WTC11 (cell line): ENCODE measurements at regions not wholly inside any gene's neighbourhood (a gene's known extent, or its start where the extent isn't known, plus 50 kb on each side); places are given as distances from the start of the nearest gene placed in this dataset.

Experiments used
- ATAC-seq: fragments of 200-7000 bp; cut with Tn5 transposase; 2 replicates; pipeline ENCODE4 v1.10.0; 2021; ENCODE audit warnings: mild to moderate bottlenecking, moderate library complexity
- CTCF ChIA-PET: fragments of 300-600 bp; sonication (Branson Sonifier 250); formaldehyde crosslinking; loops from one replicate; lab custom pipeline; 2021; ENCODE audit warnings: antibody characterized with exemption; lab: Charles Lee
- POLR2A ChIA-PET: fragments of 350-600 bp; sonication (Branson Sonifier 250); formaldehyde crosslinking; loops from one replicate; lab custom pipeline; 2021; ENCODE audit warnings: antibody characterized with exemption; lab: Charles Lee
- DNase-seq: peaks from one replicate; pipeline ENCODE4 v3.0.0; 2021; ENCODE audit warnings: low spot score
- H3K27ac Mint-ChIP-seq: 2 replicates; pipeline ENCODE4 v1.8.0; 2021; ENCODE audit warnings: mixed read lengths
- H3K27me3 Mint-ChIP-seq: 2 replicates; pipeline ENCODE4 v1.8.0; 2021; ENCODE audit warnings: low read depth, mild to moderate bottlenecking, moderate library complexity, mixed read lengths
- H3K36me3 Mint-ChIP-seq: 2 replicates; pipeline ENCODE4 v1.8.0; 2021; ENCODE audit warnings: mixed read lengths
- H3K4me1 Mint-ChIP-seq: 2 replicates; pipeline ENCODE4 v1.8.0; 2022; ENCODE audit warnings: mixed read lengths
- H3K4me3 Mint-ChIP-seq: 2 replicates; pipeline ENCODE4 v1.8.0; 2021; ENCODE audit warnings: mild to moderate bottlenecking, moderate library complexity, mixed read lengths
- H3K9me3 Mint-ChIP-seq: 2 replicates; pipeline ENCODE4 v1.8.0; 2021; ENCODE audit warnings: mixed read lengths
- ERG ChIP-seq: fragments of 250-450 bp; sonication (Bioruptor Pico); IDR thresholded peaks from 2 replicates; pipeline ENCODE4 v1.8.0; 2021; ENCODE audit warnings: mild to moderate bottlenecking
- FOXK1 ChIP-seq: sonication (generic); formaldehyde crosslinking; IDR thresholded peaks from 2 replicates; pipeline ENCODE4 v1.8.0; 2022; ENCODE audit warnings: mild to moderate bottlenecking, moderate library complexity, missing genetic modification reagents
- FOXP1 ChIP-seq: sonication (generic); formaldehyde crosslinking; IDR thresholded peaks from 2 replicates; pipeline ENCODE4 v1.8.0; 2022; ENCODE audit warnings: missing genetic modification reagents, mild to moderate bottlenecking, moderate library complexity, borderline replicate concordance
- GRHL2 ChIP-seq: fragments of 250-450 bp; sonication (Bioruptor Pico); IDR thresholded peaks from 2 replicates; pipeline ENCODE4 v1.8.0; 2022; ENCODE audit warnings: mild to moderate bottlenecking, moderate library complexity; ENCODE audit not compliant: insufficient replicate concordance, severe bottlenecking
- GTF2I ChIP-seq: fragments of 250-450 bp; sonication (Bioruptor Pico); conservative IDR thresholded peaks from 2 replicates; pipeline ENCODE4 v1.4.0; 2021; ENCODE audit warnings: mild to moderate bottlenecking
- IRF2 ChIP-seq: sonication (generic); formaldehyde crosslinking; IDR thresholded peaks from 2 replicates; pipeline ENCODE4 v1.8.0; 2022; ENCODE audit warnings: low read depth, missing genetic modification reagents, borderline replicate concordance
- KAT7 ChIP-seq: sonication (generic); formaldehyde crosslinking; IDR thresholded peaks from 2 replicates; pipeline ENCODE4 v1.8.1; 2023; ENCODE audit warnings: missing genetic modification reagents, mild to moderate bottlenecking, borderline replicate concordance
- MAX ChIP-seq: sonication (generic); formaldehyde crosslinking; IDR thresholded peaks from 2 replicates; pipeline ENCODE4 v1.8.0; 2022; ENCODE audit warnings: mild to moderate bottlenecking, missing genetic modification reagents
- MLX ChIP-seq: sonication (generic); formaldehyde crosslinking; IDR thresholded peaks from 2 replicates; pipeline ENCODE4 v1.8.1; 2023; ENCODE audit warnings: mild to moderate bottlenecking, missing genetic modification reagents, moderate library complexity
- MYBL2 ChIP-seq: sonication (generic); formaldehyde crosslinking; IDR thresholded peaks from 2 replicates; pipeline ENCODE4 v1.8.1; 2023; ENCODE audit warnings: mild to moderate bottlenecking, moderate library complexity, missing genetic modification reagents
- NFATC4 ChIP-seq: fragments of 250-450 bp; sonication (Bioruptor Pico); IDR thresholded peaks from 2 replicates; pipeline ENCODE4 v1.9.0; 2021; ENCODE audit warnings: mild to moderate bottlenecking
- OVOL2 ChIP-seq: fragments of 250-450 bp; sonication (Bioruptor Pico); IDR thresholded peaks from 2 replicates; pipeline ENCODE4 v1.9.0; 2021; ENCODE audit warnings: mild to moderate bottlenecking, borderline replicate concordance
- PREB ChIP-seq: sonication (generic); formaldehyde crosslinking; IDR thresholded peaks from 2 replicates; pipeline ENCODE4 v1.8.1; 2022; ENCODE audit warnings: mild to moderate bottlenecking, missing genetic modification reagents, moderate library complexity, borderline replicate concordance
- RELA ChIP-seq: sonication (generic); formaldehyde crosslinking; IDR thresholded peaks from 2 replicates; pipeline ENCODE4 v1.8.1; 2022; ENCODE audit warnings: missing genetic modification reagents, mild to moderate bottlenecking, borderline replicate concordance
- SMAD4 ChIP-seq: sonication (generic); formaldehyde crosslinking; IDR thresholded peaks from 2 replicates; pipeline ENCODE4 v1.8.0; 2022; ENCODE audit warnings: mild to moderate bottlenecking, missing genetic modification reagents
- TP53 ChIP-seq: sonication (generic); formaldehyde crosslinking; IDR thresholded peaks from 2 replicates; pipeline ENCODE4 v1.8.1; 2023; ENCODE audit warnings: mild to moderate bottlenecking, missing genetic modification reagents
- USF2 ChIP-seq: sonication (generic); formaldehyde crosslinking; IDR thresholded peaks from 2 replicates; pipeline ENCODE4 v1.8.1; 2023; ENCODE audit warnings: mild to moderate bottlenecking, missing genetic modification reagents, moderate library complexity
- ZBTB21 ChIP-seq: sonication (generic); formaldehyde crosslinking; IDR thresholded peaks from 2 replicates; pipeline ENCODE4 v1.8.1; 2023; ENCODE audit warnings: mild to moderate bottlenecking, missing genetic modification reagents, borderline replicate concordance
- ZMAT4 ChIP-seq: fragments of 250-450 bp; sonication (Bioruptor Pico); IDR thresholded peaks from 2 replicates; pipeline ENCODE4 v1.9.0; 2021; ENCODE audit warnings: mild to moderate bottlenecking
- ZNF232 ChIP-seq: sonication (generic); formaldehyde crosslinking; IDR thresholded peaks from 2 replicates; pipeline ENCODE4 v1.8.0; 2022; ENCODE audit warnings: mild to moderate bottlenecking, missing genetic modification reagents
- ZNF416 ChIP-seq: fragments of 250-450 bp; sonication (Bioruptor Pico); IDR thresholded peaks from 2 replicates; pipeline ENCODE4 v1.9.0; 2021; ENCODE audit warnings: mild to moderate bottlenecking, inconsistent platforms
- ZNF532 ChIP-seq: fragments of 250-450 bp; sonication (Bioruptor Pico); IDR thresholded peaks from 2 replicates; pipeline ENCODE4 v1.9.0; 2021; ENCODE audit warnings: mild to moderate bottlenecking, borderline replicate concordance

- H3K4me3 Mint-ChIP-seq = no peak overlapping the region
- H3K4me1 Mint-ChIP-seq = peaks cover 13% of the 10 kb centered on the region
- peak overlapping the region; percentile 5; the same call in 1 of the 2 replicates for H3K27ac Mint-ChIP-seq
- no peak for ATAC-seq
- ChIA-PET POLR2A (no interaction called here), CTCF (no interaction called here)
- no peaks in the 10 kb centered on the region for H3K9me3 Mint-ChIP-seq
- no peak for DNase-seq
- H3K36me3 Mint-ChIP-seq = no peaks in the 10 kb centered on the region
- TF ChIP-seq ZNF416 (CRISPR knock-in tag) = no peak
- TF ChIP-seq KAT7 (CRISPR knock-in tag) = no peak
- TF ChIP-seq FOXK1 (CRISPR knock-in tag) = no peak
- TF ChIP-seq USF2 (CRISPR knock-in tag) = no peak
- no peak for TF ChIP-seq RELA (CRISPR knock-in tag)
- TF ChIP-seq IRF2 = no peak
- no peak for TF ChIP-seq GTF2I (CRISPR knock-in tag)
- TF ChIP-seq ZNF232 (CRISPR knock-in tag) = no peak
- no peaks in the 10 kb centered on the region for H3K27me3 Mint-ChIP-seq
Observed at GRCh38 chr11:92580908-92581307, 356.3 kb downstream of the FAT3 start.

GRCh38 chr11:92588393-92588792 is 363.8 kb downstream of the FAT3 start:
- Mint-ChIP-seq H3K27ac (no peak overlapping the region), H3K27me3 (no peaks in the 10 kb centered on the region), H3K4me1 (peaks cover 6% of the 10 kb centered on the region), H3K9me3 (no peaks in the 10 kb centered on the region), H3K4me3 (no peak overlapping the region), H3K36me3 (no peaks in the 10 kb centered on the region)
- CTCF ChIA-PET = no interaction called here
- no peak for ATAC-seq
- POLR2A ChIA-PET = no interaction called here
- TF ChIP-seq FOXP1 (CRISPR knock-in tag) = no peak
- no peak for TF ChIP-seq MYBL2 (CRISPR knock-in tag)
- TF ChIP-seq PREB (CRISPR knock-in tag) = no peak
- TF ChIP-seq MAX (CRISPR knock-in tag) = no peak
- no peak for TF ChIP-seq GRHL2 (CRISPR knock-in tag)
- TF ChIP-seq RELA (CRISPR knock-in tag) = no peak
- TF ChIP-seq OVOL2 (CRISPR knock-in tag) = no peak
- no peak for TF ChIP-seq NFATC4
- TF ChIP-seq, all 79 proteins: peak for 0
- DNase-seq = no peak

- CTCF ChIA-PET = no interaction called here
- no peak for DNase-seq
- H3K4me3 Mint-ChIP-seq = no peak overlapping the region
- H3K27ac Mint-ChIP-seq = no peak overlapping the region
- 0 out of 2 replicates have a peak, but pooled peaks cover 2% of the 10 kb centered on the region for H3K4me1 Mint-ChIP-seq
- H3K9me3 Mint-ChIP-seq = no peaks in the 10 kb centered on the region
- H3K27me3 Mint-ChIP-seq = no peaks in the 10 kb centered on the region
- no peak for ATAC-seq
- H3K36me3 Mint-ChIP-seq = no peaks in the 10 kb centered on the region
- POLR2A ChIA-PET = no interaction called here
- TF ChIP-seq SMAD4 (no peak), ZBTB21 (CRISPR knock-in tag) (no peak), ERG (no peak), MLX (CRISPR knock-in tag) (no peak), USF2 (CRISPR knock-in tag) (no peak), ZNF532 (no peak), FOXP1 (CRISPR knock-in tag) (no peak), IRF2 (no peak), ZMAT4 (CRISPR knock-in tag) (no peak), TP53 (no peak)
Observed at GRCh38 chr11:92589512-92589911, 364.9 kb downstream of the FAT3 start.
